ENCODE measurements at regions not wholly inside any gene's neighbourhood (a gene's known extent, or its start where the extent isn't known, plus 50 kb on each side); places are given as distances from the start of the nearest gene placed in this dataset.

DNA sequence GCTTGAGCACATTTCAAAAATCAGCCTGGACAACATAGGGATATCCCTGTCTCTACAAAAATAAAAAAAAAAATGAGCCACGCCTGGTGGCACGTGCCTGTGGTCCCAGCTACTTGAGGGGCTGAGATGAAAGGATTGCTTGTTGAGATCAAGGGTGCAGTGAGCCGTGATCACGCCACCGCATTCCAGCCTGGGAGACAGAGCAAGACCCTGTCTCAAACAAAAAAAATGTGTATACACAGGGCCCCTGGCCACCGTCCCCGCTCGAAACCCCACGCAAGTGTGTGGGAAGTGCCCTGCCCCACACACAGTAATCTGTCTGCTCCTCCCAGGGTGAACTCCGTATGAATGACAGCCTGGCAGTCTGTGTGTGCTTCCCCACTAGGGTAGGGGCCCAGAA, 93.0 kb upstream of the RPL38 start:
- TF ChIP-seq POLR2A (IDR thresholded peaks at IDR 0.05) (no peak), POLR2AphosphoS5 (IDR thresholded peaks at IDR 0.05) (no peak), EP300 (IDR thresholded peaks at IDR 0.05; ENCODE audit: low read depth) (no peak)
- TF ChIP-seq, protein P1, sequence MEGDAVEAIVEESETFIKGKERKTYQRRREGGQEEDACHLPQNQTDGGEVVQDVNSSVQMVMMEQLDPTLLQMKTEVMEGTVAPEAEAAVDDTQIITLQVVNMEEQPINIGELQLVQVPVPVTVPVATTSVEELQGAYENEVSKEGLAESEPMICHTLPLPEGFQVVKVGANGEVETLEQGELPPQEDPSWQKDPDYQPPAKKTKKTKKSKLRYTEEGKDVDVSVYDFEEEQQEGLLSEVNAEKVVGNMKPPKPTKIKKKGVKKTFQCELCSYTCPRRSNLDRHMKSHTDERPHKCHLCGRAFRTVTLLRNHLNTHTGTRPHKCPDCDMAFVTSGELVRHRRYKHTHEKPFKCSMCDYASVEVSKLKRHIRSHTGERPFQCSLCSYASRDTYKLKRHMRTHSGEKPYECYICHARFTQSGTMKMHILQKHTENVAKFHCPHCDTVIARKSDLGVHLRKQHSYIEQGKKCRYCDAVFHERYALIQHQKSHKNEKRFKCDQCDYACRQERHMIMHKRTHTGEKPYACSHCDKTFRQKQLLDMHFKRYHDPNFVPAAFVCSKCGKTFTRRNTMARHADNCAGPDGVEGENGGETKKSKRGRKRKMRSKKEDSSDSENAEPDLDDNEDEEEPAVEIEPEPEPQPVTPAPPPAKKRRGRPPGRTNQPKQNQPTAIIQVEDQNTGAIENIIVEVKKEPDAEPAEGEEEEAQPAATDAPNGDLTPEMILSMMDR (IDR thresholded peaks at IDR 0.05): no peak

All from transverse colon (tissue), 4 donors.